Activated CD8-positive, alpha-beta T cell treated with anti-CD3 and anti-CD28 coated beads for 36 hours (primary cell): ENCODE measurements at regions not wholly inside any gene's neighbourhood (a gene's known extent, or its start where the extent isn't known, plus 50 kb on each side); places are given as distances from the start of the nearest gene placed in this dataset.

Source experiments
- ATAC-seq: fragments of 200-7000 bp; cut with Tn5 transposase; one replicate; pipeline ENCODE4 v1.10.0; 2021; ENCODE audit warnings: mild to moderate bottlenecking, moderate library complexity
- CTCF ChIA-PET: fragments of 350-600 bp; sonication (Branson Sonifier 250); formaldehyde crosslinking; loops from one replicate; lab custom pipeline; 2021; ENCODE audit warnings: antibody characterized with exemption; lab: Charles Lee
- POLR2A ChIA-PET: fragments of 350-600 bp; sonication (Branson Sonifier 250); formaldehyde crosslinking; loops from one replicate; lab custom pipeline; 2021; ENCODE audit warnings: antibody characterized with exemption; lab: Charles Lee
- DNase-seq: peaks from one replicate; pipeline ENCODE4 v3.0.0-alpha.2; 2020
- H3K27ac Mint-ChIP-seq: one replicate; pipeline ENCODE4 v1.8.0; 2021; ENCODE audit warnings: mild to moderate bottlenecking, mixed read lengths
- H3K27me3 Mint-ChIP-seq: one replicate; pipeline ENCODE4 v1.8.0; 2021; ENCODE audit warnings: mixed read lengths
- H3K36me3 Mint-ChIP-seq: one replicate; pipeline ENCODE4 v1.8.0; 2021; ENCODE audit warnings: low read depth, mixed read lengths
- H3K4me1 Mint-ChIP-seq: one replicate; pipeline ENCODE4 v1.8.0; 2021; ENCODE audit warnings: low read depth, mixed read lengths
- H3K4me3 Mint-ChIP-seq: one replicate; pipeline ENCODE4 v1.8.0; 2021; ENCODE audit warnings: mild to moderate bottlenecking, moderate library complexity, mixed read lengths
- H3K9me3 Mint-ChIP-seq: one replicate; pipeline ENCODE4 v1.8.0; 2021; ENCODE audit warnings: mixed read lengths
- intact Hi-C: fragments of 100-400 bp; cut with micrococcal nuclease; formaldehyde crosslinking; loops from one replicate; pipeline ENCODE4 v1.10.0; 2022
- TF ChIP-seq, protein P1 (sequence below): fragments of 200-600 bp; IDR thresholded peaks from one replicate; pipeline ENCODE4 v1.8.0; 2022; ENCODE audit warnings: antibody characterized with exemption, mild to moderate bottlenecking

DNA sequence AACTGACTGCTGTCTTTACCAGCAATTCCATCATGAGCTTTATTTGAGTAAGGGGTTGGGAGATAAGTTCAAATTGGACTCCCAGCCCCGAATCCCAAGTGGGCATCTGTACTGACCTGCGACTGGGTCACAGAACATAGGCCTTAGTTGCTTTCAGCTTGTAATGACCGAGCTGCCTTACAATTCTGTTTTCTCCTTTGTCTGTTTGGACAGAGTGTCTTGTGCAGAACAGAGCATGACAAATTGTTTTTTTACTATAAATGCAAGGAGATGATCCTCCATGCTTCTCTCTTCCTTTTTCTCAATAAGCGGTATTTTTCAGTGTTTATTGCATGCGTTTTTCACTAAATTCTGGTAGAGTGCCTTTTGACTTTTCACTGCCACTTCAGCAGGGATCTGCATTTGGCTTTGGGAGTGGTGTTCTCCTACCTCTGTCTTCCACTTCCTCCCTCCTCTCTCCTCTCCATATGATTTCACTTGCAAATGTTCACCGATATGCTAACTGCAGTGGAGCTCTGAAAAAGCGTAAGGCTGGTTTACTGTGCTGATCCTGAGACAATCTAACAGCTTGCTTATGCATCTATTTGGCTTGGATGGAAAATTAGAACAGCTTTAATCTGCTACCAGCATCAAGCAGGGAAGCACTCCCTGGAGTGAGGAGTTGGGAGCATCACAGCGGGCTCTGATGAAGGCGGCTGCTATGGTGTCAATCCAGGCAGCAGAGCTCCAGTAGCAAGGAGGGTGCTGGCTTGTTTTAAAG lies 158.8 kb upstream of the SMIM21 start:
- no peak for DNase-seq
- Mint-ChIP-seq H3K27me3 (peaks cover 4% of the 10 kb centered on the region), H3K9me3 (no peaks in the 10 kb centered on the region), H3K4me3 (no peak overlapping the region), H3K27ac (no peak overlapping the region), H3K36me3 (no peaks in the 10 kb centered on the region), H3K4me1 (no peaks in the 10 kb centered on the region)
- no peak for ATAC-seq
- ChIA-PET POLR2A (interaction anchor here (1.1 kb wide), 1 partner anchor 43 kb away, joined by 4 read pairs; no protein-coding TSS in a partner anchor), CTCF (no interaction called here)
- intact Hi-C loops, result no loop called here
- TF ChIP-seq, protein P1, sequence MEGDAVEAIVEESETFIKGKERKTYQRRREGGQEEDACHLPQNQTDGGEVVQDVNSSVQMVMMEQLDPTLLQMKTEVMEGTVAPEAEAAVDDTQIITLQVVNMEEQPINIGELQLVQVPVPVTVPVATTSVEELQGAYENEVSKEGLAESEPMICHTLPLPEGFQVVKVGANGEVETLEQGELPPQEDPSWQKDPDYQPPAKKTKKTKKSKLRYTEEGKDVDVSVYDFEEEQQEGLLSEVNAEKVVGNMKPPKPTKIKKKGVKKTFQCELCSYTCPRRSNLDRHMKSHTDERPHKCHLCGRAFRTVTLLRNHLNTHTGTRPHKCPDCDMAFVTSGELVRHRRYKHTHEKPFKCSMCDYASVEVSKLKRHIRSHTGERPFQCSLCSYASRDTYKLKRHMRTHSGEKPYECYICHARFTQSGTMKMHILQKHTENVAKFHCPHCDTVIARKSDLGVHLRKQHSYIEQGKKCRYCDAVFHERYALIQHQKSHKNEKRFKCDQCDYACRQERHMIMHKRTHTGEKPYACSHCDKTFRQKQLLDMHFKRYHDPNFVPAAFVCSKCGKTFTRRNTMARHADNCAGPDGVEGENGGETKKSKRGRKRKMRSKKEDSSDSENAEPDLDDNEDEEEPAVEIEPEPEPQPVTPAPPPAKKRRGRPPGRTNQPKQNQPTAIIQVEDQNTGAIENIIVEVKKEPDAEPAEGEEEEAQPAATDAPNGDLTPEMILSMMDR, result no peak

DNA sequence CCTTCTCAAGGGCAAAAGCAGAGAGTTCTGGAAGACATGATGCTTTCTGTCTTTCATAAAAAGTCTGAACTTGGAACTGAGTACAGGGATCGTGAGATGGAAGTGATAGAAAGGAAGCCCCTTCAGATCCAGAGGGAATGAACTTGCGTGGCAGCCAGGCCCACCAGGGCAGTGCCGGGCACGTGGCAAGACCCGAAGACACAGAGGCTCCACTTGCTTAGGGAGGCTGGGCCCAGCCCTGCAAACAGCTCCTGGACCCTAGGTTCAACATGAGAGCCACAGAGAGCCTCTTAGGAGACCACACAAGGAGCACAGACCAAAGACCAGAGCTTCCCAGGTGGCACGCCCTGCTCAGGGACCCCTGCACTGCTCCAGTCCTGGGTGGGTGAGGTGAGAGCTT lies 155.4 kb upstream of the SMIM21 start:
- Mint-ChIP-seq H3K9me3 (no peaks in the 10 kb centered on the region), H3K4me3 (no peak overlapping the region), H3K27me3 (peaks cover 4% of the 10 kb centered on the region), H3K4me1 (no peaks in the 10 kb centered on the region), H3K27ac (no peak overlapping the region), H3K36me3 (no peaks in the 10 kb centered on the region)
- POLR2A ChIA-PET, result no interaction called here
- CTCF ChIA-PET, result no interaction called here
- no peak for DNase-seq
- TF ChIP-seq, protein P1, result no peak
- intact Hi-C loops, result no loop called here
- ATAC-seq, result no peak

GRCh38 chr18:75582406-75582821 lies 154.9 kb upstream of the SMIM21 start:
- ATAC-seq (no peak), DNase-seq (no peak)
- intact Hi-C loops, result no loop called here
- Mint-ChIP-seq H3K9me3 (no peaks in the 10 kb centered on the region), H3K4me1 (no peaks in the 10 kb centered on the region), H3K27me3 (peaks cover 4% of the 10 kb centered on the region), H3K27ac (no peak overlapping the region), H3K4me3 (no peak overlapping the region), H3K36me3 (no peaks in the 10 kb centered on the region)
- ChIA-PET CTCF (no interaction called here), POLR2A (no interaction called here)
- TF ChIP-seq, protein P1, result no peak

DNA sequence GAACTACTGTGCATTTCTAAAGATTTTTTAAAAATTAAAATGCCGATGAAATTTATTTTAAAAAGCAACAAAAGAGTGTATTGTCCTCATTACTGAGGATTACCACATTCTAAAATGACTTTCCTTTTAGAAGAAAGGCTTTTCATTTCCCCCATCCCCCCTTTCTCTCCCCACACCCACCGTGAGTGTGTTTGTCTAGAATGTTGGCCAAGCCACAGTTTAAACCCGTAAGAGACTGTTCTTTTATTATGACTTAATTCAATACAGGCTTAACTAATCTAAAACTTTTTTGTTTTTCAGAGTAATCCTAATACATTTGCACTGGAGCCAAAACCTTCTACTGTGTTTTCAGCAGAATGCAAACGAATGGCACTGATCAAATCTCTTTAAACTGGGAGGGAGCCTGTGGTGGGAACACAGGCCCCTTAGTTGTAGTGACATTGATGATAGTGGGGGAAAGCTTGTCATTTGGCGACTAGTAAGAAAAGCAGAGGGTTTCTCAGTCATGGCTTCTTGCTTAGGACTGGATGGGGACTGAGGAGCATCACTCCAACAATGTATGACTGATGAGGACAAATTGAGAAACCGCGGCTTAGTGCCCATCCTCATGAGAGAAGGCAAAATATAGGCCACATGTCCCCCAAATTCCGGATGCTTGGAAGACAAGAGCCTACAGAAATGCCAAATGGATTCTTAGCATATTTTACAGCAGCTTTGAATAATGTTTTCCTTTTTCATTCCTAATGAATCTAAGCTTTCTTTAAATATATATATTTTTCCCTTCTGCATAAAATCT lies 154.0 kb upstream of the SMIM21 start:
- TF ChIP-seq, protein P1, result no peak
- H3K9me3 Mint-ChIP-seq, result no peaks in the 10 kb centered on the region
- H3K27ac Mint-ChIP-seq, result no peak overlapping the region
- H3K27me3 Mint-ChIP-seq, result peaks cover 4% of the 10 kb centered on the region
- POLR2A ChIA-PET, result no interaction called here
- DNase-seq, result no peak
- CTCF ChIA-PET, result no interaction called here
- H3K4me1 Mint-ChIP-seq, result no peaks in the 10 kb centered on the region
- H3K36me3 Mint-ChIP-seq, result no peaks in the 10 kb centered on the region
- intact Hi-C loops, result no loop called here
- ATAC-seq, result no peak
- no peak overlapping the region for H3K4me3 Mint-ChIP-seq

- intact Hi-C loops, result no loop called here
- DNase-seq (no peak), ATAC-seq (no peak)
- ChIA-PET POLR2A (no interaction called here), CTCF (no interaction called here)
- Mint-ChIP-seq H3K27me3 (peaks cover under 1% of the 10 kb centered on the region), H3K4me1 (no peaks in the 10 kb centered on the region), H3K4me3 (no peak overlapping the region), H3K9me3 (no peaks in the 10 kb centered on the region), H3K36me3 (no peaks in the 10 kb centered on the region), H3K27ac (no peak overlapping the region)
- TF ChIP-seq, protein P1, result no peak
These were observed 146.7 kb upstream of the SMIM21 start for GRCh38 chr18:75574187-75574586.
